Lower leg skin (tissue), 3 donors: ENCODE measurements at regions not wholly inside any gene's neighbourhood (a gene's known extent, or its start where the extent isn't known, plus 50 kb on each side); places are given as distances from the start of the nearest gene placed in this dataset.
"Not testable (repeated sequence)": the region's sequence is repeated elsewhere in the genome, so short reads cannot be mapped to it uniquely, and the experiment has no call there.

Experiments used
- DNase-seq, 2 donors: peaks; one replicate each; pipeline ENCODE4 v3.0.0-alpha.2; 2019; ENCODE audit warnings: low spot score in 2 of 2
- H3K4me3 ChIP-seq: fragments of 200-600 bp; sonication (generic); 2 replicates; pipeline ENCODE4 v1.5.1; 2017; ENCODE audit warnings: mild to moderate bottlenecking, low read depth; ENCODE audit not compliant: poor library complexity, severe bottlenecking
- WGBS, 2 donors: methylation state at CpG; one replicate each; pipeline ENCODE4 v1.1.5; 2018; 5-methylcytosine and 5-hydroxymethylcytosine counted together
- intact Hi-C: fragments of 100-400 bp; cut with DNase I; formaldehyde crosslinking; loops from one replicate; pipeline ENCODE4 v1.15.0; 2023; ENCODE audit warnings: low total_unique reads

DNA sequence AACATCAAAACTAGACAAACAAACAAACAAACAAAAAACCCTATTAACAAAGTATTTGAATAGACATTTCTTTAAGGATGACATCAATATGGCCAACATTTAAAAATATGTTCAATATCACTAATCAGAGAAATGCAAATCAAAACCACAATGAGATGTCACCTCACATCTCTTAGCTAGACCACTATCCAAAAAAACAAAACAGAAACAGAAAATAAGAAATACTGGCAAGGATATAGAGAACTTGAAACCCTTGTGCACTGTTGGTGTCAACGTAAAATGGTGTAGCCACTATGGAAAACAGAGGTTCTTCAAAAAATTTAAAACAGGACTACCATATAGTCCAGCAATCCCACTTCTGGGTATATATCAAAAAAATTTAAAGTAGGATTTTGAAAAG is 308.2 kb downstream of the SPATA31A1 start:
- DNase-seq, intact Hi-C loops, H3K4me3 ChIP-seq: not testable (repeated sequence)
- no CpG with 5 or more reads among the region's 1 CpG for WGBS, 2 donors

GRCh38 chr9:39665020-39665419 is 309.6 kb downstream of the SPATA31A1 start:
- DNase-seq, intact Hi-C loops, H3K4me3 ChIP-seq: not testable (repeated sequence)
- WGBS, 2 donors, result 80 to 83% methylated on average over 3 to 4 of the region's 7 CpGs

DNA sequence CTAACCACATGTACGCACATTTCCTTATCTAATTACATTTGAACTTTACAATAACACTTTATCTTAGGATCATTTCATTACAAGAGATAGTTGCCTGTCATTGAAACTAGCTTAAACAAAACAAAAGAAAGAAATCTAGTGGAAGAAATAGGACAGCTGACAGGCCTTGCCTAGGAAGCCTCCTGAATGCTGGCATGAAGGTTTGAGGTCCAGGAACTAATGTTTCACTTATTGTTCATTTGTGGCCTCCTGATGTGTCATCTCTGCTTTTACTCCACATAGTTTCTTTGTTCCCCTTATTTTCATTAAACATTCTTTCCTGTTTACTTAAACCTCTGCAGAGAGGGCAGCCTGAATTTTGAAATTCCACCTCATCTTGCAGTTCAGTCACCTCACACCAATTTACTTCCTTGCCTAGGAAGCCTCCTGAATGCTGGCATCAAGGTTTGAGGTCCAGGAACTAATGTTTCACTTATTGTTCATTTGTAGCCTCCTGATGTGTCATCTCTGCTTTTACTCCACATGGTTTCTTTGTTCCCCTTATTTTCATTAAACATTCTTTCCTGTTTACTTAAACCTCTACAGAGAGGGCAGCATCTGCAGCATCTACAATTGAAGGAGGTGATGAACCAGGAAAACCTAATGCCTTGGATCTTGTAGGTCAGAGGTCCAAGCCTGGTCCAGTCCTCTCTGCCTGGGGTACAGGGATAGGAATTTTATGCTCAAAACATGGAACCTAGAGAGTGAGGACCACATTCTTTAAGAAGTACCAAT is 319.2 kb downstream of the SPATA31A1 start:
- DNase-seq, H3K4me3 ChIP-seq, intact Hi-C loops: not testable (repeated sequence)
- WGBS, 2 donors, result no CpG with 5 or more reads among the region's 1 CpG

DNA sequence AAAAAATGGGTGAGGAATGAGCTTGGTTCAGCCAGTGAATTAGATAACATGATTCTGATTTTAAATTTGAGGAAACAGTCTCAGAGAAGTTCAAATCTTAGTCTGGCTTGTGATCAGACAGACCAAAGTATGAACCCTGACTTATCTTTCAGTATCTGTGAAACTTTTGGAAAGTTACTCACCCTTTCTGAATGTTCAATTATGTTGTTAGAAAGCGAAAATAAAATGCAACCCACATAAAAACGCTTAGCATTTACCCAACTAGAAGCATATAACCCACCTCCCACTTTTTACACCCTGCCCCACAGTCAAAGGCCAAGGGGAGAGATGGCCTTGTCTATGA is 319.7 kb downstream of the SPATA31A1 start:
- intact Hi-C loops, H3K4me3 ChIP-seq, DNase-seq: not testable (repeated sequence)
- WGBS, 2 donors, result no CpG with 5 or more reads among the region's 2 CpGs

DNA sequence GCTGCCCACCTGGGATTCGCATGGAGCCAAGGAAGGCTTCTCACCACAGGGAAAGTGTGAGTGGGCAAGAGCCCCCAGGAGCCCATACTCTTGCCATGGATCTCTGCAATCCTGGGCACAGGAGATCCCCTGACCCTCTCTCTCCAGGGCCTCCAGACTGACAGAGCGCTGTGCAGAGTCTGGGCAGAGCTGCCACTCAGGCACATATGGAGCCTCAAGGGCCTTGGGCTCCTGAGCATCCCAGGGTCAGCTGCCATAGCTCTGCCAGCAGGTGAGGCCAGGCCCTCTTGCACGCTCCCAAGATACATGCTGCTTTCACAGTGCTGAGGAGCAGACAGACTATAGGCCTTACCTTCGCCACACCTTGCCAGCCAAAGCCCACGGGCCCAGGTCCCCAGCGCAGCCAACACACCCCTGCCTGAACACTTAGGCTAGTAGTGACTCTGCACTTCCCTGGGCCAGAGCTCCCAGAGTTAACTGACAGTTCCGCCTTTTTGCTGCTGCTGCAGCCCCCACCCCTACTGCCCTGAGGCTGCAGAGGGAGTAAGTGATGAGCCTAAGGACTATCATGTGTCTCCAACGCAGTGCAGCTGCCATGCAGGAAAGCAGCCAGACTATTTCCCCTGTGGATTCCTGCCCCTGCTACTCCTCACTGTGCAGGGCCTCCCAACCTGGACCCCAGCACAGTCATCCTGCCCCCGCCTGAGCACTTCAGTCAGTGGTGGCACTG is 323.2 kb downstream of the SPATA31A1 start:
- H3K4me3 ChIP-seq, intact Hi-C loops, DNase-seq: not testable (repeated sequence)
- no CpG with 5 or more reads among the region's 9 CpGs for WGBS, 2 donors

GRCh38 chr9:39680694-39681401 is 325.4 kb downstream of the SPATA31A1 start:
- DNase-seq, H3K4me3 ChIP-seq, intact Hi-C loops: not testable (repeated sequence)
- no CpG with 5 or more reads among the region's 6 CpGs for WGBS, 2 donors

DNA sequence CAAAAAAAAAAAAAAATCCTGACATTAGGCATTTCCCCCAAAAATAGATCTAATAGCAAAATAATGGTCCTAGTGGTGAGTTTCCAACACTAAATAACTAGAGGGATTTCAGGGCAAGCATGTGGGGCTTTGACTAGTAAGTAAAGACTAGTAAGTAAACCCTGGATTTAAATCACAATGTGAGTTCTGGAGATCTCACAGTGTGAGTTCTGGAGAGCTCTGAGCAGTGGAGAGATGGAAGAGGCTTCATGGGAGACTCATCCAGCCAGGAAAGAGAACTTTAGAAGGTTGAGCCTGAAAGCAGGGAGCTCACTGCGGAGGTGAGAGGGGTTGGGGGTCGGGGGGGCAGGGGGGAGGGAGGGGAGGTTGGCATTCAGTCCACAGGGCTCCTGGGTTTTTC is 373.4 kb downstream of the SPATA31A1 start:
- DNase-seq, H3K4me3 ChIP-seq, intact Hi-C loops: not testable (repeated sequence)
- no CpG with 5 or more reads among the region's 2 CpGs for WGBS, 2 donors

DNA sequence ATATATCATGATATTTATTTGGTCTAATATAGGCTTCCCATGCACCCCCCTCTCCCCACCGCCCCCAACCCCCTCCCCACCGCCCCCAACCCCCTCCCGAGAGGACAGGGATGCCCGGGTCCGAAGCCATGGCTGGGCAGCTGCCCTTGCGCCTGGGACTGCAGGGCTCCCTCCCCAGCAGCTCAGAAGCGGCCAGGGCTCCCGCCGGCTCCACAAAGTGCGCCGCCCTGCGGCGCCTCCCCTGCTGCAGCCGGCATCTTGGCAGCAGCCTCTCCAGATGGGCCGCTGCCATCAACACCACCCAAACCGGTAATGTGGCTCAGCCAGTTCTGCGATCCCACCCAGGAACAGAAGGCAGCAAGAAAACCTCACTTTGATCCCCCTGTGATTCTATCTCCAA is 389.4 kb downstream of the SPATA31A1 start:
- H3K4me3 ChIP-seq, intact Hi-C loops: not testable (repeated sequence)
- WGBS, 2 donors, result no CpG with 5 or more reads among the region's 17 CpGs
- peak in 1 of 2 donors; percentile 2 for DNase-seq

- intact Hi-C loops, DNase-seq, H3K4me3 ChIP-seq: not testable (repeated sequence)
- no CpG with 5 or more reads among the region's 4 CpGs for WGBS, 2 donors
These were observed 420.1 kb downstream of the SPATA31A1 start for GRCh38 chr9:39775570-39775969.

DNA sequence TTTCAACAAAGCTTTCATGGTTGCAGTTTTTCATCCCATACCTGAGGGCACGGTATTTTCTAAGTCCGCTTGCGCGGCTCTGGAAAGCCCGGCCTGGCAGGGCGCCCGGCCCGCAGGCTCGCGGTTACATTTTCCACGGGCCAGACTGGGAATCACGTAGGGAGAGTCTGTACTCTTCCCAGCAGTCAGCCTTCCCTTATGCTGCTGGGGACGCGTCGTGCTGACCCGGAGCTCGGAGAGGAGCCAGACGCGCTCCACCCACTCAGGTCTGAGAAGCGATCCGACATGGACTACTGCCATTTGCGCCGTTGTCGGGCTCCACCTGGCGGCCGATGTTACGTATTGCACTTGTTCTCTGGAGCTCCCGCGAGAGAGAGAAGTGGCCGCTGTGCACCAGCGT is 435.9 kb downstream of the SPATA31A1 start:
- 0 to 7% methylated on average over 3 to 20 of the region's 31 CpGs for WGBS, 2 donors
- H3K4me3 ChIP-seq, intact Hi-C loops: not testable (repeated sequence)
- DNase-seq, result peak; percentile 49 to 86

DNA sequence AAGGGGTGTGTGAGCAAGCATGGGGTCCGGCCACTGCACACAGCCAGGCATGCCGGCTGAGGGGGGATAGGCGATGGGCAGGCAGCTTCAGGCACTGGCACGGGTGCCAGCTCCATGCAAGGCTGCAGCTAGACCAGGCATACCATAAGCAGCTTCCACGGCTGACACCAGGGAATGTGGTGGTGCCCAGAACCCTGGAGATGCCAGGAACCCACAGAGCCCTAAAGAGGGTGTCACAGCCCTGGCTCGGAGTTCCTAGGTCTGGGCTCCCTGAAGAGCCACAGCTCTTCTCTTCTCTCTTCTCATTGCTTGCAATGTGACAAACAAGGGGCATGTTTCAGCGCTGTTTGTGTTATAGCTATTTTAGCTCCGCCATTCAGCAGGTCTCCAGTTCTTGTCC is 442.5 kb downstream of the SPATA31A1 start:
- H3K4me3 ChIP-seq, intact Hi-C loops: not testable (repeated sequence)
- 93% methylated on average over 2 of the region's 8 CpGs; no CpG with 5 or more reads in 1 of the 2 donors for WGBS, 2 donors
- peak in 1 of 2 donors; percentile 62 for DNase-seq

DNA sequence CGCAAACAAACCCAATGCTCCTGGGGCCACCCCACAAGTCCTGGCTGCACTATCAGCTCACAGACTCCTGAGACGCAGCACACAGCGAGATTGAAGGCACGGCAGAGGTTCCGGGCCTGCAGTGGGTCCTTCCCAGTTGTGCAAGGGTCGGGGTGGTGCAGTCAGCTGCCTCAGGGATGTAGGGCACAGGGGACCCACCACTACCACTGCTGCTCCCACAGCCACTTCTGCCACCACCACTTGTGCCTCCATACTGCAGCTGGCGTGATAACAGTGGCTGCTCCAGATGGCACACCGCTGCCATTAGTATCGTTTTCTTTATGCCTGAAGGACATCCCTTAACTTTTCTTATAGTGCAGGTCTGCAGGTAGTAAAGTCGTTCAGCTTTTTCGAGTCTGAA is 443.8 kb downstream of the SPATA31A1 start:
- H3K4me3 ChIP-seq, intact Hi-C loops: not testable (repeated sequence)
- peak in 1 of 2 donors; percentile 81 for DNase-seq
- WGBS, 2 donors, result 90 to 100% methylated on average over 3 of the region's 11 CpGs

DNA sequence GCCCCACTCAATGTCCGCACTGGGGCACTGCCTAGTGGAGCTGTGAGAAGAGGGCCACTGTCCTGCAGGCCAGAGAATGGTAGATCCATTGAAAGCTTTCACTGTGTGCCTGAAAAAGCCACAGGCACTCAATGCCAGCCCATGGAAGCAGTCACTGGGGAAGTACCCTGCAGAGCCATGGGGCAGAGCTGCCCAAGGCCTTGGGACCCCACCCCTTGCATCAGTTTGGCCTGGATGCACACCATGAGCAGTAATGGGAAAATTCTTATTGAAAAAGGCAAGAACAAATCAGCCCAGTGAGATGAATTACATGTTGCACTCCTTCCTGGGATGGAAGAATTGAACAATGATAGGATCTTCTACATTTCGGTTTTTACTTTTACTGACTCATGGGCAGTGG is 447.1 kb downstream of the SPATA31A1 start:
- H3K4me3 ChIP-seq, intact Hi-C loops: not testable (repeated sequence)
- WGBS, 2 donors, result no CpG with 5 or more reads among the region's 2 CpGs
- DNase-seq, result peak in 1 of 2 donors; percentile 54

- H3K4me3 ChIP-seq, result peak overlapping the region; percentile 45
- intact Hi-C loops, result not testable (repeated sequence)
- DNase-seq, result peak; percentile 60 to 95
- WGBS, 2 donors, result 1 to 2% methylated on average over 16 to 41 of the region's 43 CpGs
These were observed 454.1 kb downstream of the SPATA31A1 start for GRCh38 chr9:39809401-39810226.
